ENCODE measurements at regions not wholly inside any gene's neighbourhood (a gene's known extent, or its start where the extent isn't known, plus 50 kb on each side); places are given as distances from the start of the nearest gene placed in this dataset.

GRCh38 chr4:167629272-167629671, 395.0 kb upstream of the SPOCK3 start:
- Histone ChIP-seq H3K4me3 (no peak overlapping the region), H3K27me3 (replicated peaks in 1 of 7) (no peaks in the 10 kb centered on the region), H3K9me3 (peaks cover 0 to 24% (median 4%) of the 10 kb centered on the region in 8 donors), H3K4me1 (no peaks in the 10 kb centered on the region), H3K36me3 (no peaks in the 10 kb centered on the region), H3K27ac (no peak overlapping the region)
- no peak for TF ChIP-seq POLR2AphosphoS5 (IDR thresholded peaks at IDR 0.05)
- TF ChIP-seq CTCF (IDR thresholded peaks at IDR 0.05 in 8 of 11, conservative IDR thresholded peaks at IDR 0.05 in 3 of 11): no peak
- no peak for TF ChIP-seq POLR2A (IDR thresholded peaks at IDR 0.05)
- intact Hi-C loops (cut with DNase I; ENCODE audit: low total_unique reads): no loop called here
- DNase-seq: no peak
- WGBS, 5 donors: 81 to 90% (median 84%) methylated on average over 2 of the region's 2 CpGs

GRCh38 chr4:167642250-167642649, 408.0 kb upstream of the SPOCK3 start:
- 55 to 68% (median 65%) methylated on average over 2 of the region's 2 CpGs for WGBS, 5 donors
- intact Hi-C loops (cut with DNase I; ENCODE audit: low total_unique reads): no loop called here
- DNase-seq: no peak
- Histone ChIP-seq H3K27me3 (replicated peaks in 1 of 7) (no peaks in the 10 kb centered on the region), H3K4me1 (no peaks in the 10 kb centered on the region), H3K36me3 (no peaks in the 10 kb centered on the region), H3K9me3 (no peaks in the 10 kb centered on the region), H3K27ac (no peak overlapping the region), H3K4me3 (no peak overlapping the region)
- TF ChIP-seq POLR2AphosphoS5 (IDR thresholded peaks at IDR 0.05) (no peak), CTCF (IDR thresholded peaks at IDR 0.05 in 8 of 11, conservative IDR thresholded peaks at IDR 0.05 in 3 of 11) (no peak), POLR2A (IDR thresholded peaks at IDR 0.05) (no peak)

GRCh38 chr4:167645358-167645757, 411.1 kb upstream of the SPOCK3 start:
- H3K9me3 ChIP-seq: no peaks in the 10 kb centered on the region
- no peak overlapping the region for H3K4me3 ChIP-seq
- DNase-seq: no peak
- intact Hi-C loops (cut with DNase I; ENCODE audit: low total_unique reads): no loop called here
- no peak overlapping the region for H3K27ac ChIP-seq
- no peaks in the 10 kb centered on the region for H3K4me1 ChIP-seq
- TF ChIP-seq POLR2A (IDR thresholded peaks at IDR 0.05) (no peak), CTCF (IDR thresholded peaks at IDR 0.05 in 8 of 11, conservative IDR thresholded peaks at IDR 0.05 in 3 of 11) (no peak), POLR2AphosphoS5 (IDR thresholded peaks at IDR 0.05) (no peak)
- no peaks in the 10 kb centered on the region for H3K27me3 ChIP-seq (replicated peaks in 1 of 7)
- no peaks in the 10 kb centered on the region for H3K36me3 ChIP-seq

GRCh38 chr4:167652267-167652666, 418.0 kb upstream of the SPOCK3 start:
- TF ChIP-seq POLR2AphosphoS5 (IDR thresholded peaks at IDR 0.05) (no peak), CTCF (IDR thresholded peaks at IDR 0.05 in 8 of 11, conservative IDR thresholded peaks at IDR 0.05 in 3 of 11) (no peak), POLR2A (IDR thresholded peaks at IDR 0.05) (no peak)
- Histone ChIP-seq H3K4me3 (no peak overlapping the region), H3K36me3 (no peaks in the 10 kb centered on the region), H3K9me3 (peaks cover 0 to 15% (median 5%) of the 10 kb centered on the region in 8 donors), H3K27me3 (replicated peaks in 1 of 7) (no peaks in the 10 kb centered on the region), H3K4me1 (no peaks in the 10 kb centered on the region), H3K27ac (no peak overlapping the region)
- no peak for DNase-seq
- intact Hi-C loops (cut with DNase I; ENCODE audit: low total_unique reads): no loop called here
- WGBS, 5 donors: 61 to 85% (median 71%) methylated on average over 4 of the region's 4 CpGs

Measured in spleen (tissue), 11 donors.